Activated CD4-positive, alpha-beta T cell treated with anti-CD3 and anti-CD28 coated beads, Interleukin-2, amount 50 U/mL, for 24 hours (primary cell): ENCODE measurements at regions not wholly inside any gene's neighbourhood (a gene's known extent, or its start where the extent isn't known, plus 50 kb on each side); places are given as distances from the start of the nearest gene placed in this dataset.
"Not testable (repeated sequence)": the region's sequence is repeated elsewhere in the genome, so short reads cannot be mapped to it uniquely, and the experiment has no call there.

ENCODE experiments used
- DNase-seq, 2 donors: peaks; one replicate each; pipeline ENCODE4 v3.0.0-alpha.2; 2020; ENCODE audit warnings: low read depth in 1 of 2, low spot score in 1 of 2

DNA sequence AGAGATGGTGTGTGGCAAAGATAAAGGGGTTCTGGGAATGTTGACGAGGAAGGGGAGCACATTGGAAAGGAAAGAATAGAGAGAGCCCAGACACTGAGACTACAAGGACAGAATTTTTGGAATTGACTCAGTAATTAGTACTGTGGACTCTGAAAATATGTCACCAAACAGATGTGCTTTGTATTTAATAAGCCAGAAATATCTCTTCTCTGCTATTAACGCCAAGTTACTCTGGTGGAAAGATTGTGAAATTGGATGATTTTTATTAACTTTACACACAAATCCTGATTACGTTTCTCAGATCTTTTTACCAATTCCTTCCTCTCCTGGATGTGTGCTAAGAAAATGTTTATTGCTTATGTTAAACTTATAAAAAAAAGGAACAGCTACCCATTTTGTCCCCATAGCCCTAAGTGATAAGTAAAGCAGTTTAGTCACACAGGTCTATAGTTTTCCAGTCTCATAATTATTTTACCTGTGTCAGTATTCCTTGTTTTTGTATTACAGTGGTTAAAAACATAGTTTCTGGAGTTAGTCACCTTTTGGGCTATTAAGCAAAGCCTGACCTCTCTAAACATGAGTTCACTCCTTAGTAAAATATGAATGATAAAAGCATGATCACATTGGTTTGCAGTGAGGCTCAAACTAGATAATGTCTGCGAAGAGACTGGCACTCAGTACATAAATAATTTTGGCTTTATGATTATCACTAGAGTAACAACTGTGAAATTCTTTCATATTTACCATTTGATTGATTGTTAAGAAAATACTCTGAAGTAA is 1068.3 kb downstream of the STIM2 start:
- no peak for DNase-seq

DNA sequence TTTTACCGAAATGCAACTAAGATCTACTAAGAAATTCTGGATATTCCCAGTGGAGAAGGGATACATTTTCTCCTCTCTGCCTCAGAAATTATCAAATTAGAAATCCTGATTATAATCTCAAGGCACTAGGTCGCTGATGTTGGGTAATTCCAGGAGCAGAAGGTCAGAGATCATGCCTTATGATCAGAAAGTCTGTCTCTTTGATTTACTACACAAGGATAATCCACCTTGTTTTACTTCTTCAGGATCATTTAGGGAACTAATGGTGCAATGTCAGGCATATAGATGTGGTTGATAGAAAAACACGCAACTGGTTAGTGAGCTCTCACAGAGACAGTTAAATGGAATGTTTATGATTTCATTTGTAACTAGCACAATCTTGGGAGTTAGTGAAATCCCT is 1069.7 kb downstream of the STIM2 start:
- DNase-seq, result no peak

DNA sequence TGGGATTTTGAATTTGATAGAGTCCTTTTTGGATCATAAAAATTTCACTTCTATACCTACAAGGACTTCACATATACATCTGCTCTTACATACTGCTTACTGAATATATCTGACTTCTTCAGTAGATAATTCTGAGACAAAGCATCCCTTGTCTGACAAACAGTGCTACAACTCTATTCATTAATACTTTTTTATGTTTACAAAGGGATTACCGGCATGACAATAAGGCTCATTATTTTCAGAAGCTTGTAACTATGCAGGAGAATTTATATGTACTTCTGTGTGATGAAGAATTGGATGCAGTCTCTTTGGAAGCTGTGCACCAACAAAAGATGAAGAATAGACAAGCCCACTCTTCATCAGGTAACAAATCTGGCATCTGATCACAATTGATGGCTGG is 1070.3 kb downstream of the STIM2 start:
- no peak for DNase-seq

DNA sequence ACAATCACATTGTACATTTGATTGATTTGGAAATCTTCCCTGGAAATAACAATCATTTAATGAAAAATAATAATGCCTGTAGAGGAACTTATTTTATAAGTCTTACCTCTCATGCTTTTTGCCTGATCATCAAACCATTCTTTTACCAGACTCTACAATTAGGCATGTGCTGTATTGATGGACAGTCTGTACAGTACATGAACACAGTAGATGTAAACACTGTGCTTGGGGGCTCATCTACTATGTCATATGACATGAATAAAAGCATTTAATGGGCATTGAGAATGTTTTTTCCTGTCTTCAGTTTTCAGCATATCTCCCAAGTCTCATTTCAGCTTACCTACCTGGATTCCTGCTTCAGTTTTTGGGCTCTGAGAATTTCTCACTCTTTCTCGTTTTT is 1070.9 kb downstream of the STIM2 start:
- no peak for DNase-seq

DNA sequence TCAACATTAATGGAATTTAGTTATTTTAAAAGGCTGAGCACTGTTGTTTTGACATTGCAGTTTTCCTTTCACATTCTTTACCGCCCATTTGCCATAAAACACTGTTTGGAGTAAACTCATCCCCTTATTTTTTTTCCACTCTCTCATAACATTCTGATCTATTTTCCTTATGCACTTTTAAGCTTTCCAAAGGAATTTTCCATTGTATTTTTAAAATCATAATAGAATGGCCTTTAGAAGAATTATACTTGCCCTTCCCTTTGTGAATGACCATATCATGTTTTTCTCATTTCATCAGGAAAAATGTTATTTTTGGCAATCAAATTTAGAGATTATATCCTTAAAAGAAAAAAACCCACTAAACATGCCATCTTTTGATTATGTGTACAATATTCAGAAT is 1074.2 kb downstream of the STIM2 start:
- DNase-seq, result no peak

DNA sequence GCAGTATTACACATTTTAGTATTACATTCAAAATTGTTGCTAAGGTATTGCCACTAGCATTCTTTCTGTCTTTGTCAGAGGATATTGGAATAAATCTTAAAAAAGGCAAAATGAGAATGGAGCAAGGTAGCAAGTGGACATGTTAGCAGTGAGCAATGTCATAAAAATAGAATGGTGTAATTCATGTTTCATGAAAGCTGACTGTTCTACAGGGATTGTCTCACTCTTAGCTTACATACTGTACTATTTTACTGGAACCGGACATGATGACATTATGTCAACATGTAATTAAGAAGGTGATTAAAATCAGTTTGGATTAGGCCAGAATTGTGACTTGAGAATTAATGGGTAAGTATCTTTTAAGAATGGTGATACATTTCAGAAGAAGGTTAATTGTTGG is 1086.2 kb downstream of the STIM2 start:
- no peak for DNase-seq

DNA sequence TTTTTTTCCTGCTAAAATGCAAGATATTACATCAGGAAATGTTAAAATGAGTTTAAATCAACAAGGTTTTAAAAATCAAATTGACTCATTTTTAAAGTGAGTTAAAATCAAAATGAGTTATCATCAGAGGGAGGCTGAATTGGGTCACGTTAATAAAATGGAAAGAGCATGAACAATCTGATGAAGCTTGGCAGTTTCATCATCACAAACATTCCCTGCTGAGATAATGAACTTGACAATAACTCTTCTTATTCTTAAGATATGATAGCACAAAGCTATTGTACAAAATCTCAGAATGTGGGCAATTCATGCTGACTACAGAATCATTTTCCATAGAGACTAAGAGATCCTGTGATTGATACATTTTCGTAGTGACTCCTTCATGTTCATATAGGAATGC is 1086.7 kb downstream of the STIM2 start:
- DNase-seq, result no peak

DNA sequence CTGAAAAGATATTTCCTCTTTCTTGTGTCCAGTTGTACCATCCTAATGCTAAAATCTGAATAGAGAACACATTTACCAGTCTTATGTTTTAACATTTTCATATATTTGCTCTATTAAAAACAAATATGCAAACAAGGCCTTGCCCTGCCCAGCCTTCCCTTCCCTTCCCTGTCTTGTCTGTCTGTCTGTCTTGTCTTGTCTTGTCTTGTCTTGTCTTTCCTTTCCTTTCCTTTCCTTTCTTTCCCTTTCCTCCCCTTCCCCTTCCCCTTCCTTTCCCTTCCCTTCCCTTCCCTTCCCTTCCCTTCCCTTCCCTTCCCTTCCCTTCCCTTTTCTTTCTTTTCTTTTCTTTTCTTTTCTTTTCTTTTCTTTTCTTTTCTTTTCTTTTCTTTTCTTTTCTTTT is 1103.5 kb downstream of the STIM2 start:
- DNase-seq, result no peak

DNA sequence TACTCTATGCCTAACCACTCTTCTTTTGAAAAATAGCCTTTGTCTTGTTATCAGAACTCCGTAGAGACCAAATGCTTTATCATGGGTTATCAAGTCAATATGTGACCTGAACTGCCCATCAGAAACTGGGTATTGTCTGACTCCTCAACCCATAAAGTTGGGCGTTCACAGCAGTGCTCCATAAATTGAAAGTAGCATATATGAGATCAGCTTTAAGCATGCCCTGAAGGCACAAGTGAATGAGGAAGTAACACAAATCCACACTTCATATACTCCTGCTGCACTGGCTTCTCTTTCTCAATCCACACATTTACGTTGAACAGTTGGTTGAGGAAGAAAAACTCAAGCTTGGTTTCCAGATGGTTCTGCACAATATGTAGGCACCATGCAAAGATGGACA is 1106.0 kb downstream of the STIM2 start:
- no peak for DNase-seq

DNA sequence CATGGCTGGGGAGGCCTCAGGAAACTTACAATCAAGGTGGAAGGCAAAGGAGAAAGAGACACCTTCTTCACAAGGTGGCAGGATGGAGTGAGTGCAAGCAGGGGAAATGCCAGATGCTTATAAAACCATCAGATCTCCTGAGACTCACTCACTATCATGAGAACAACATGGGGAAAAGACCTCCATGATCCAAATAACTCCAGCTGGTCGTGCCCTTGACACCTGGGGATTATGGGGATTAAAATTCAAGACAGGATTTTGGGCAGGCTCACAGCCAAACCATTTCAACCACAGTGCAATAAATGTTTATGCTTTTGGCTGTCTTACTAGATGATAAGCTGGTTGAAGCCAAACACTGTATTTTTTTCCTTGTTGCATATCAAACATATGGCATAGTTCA is 1112.4 kb downstream of the STIM2 start:
- no peak for DNase-seq

DNA sequence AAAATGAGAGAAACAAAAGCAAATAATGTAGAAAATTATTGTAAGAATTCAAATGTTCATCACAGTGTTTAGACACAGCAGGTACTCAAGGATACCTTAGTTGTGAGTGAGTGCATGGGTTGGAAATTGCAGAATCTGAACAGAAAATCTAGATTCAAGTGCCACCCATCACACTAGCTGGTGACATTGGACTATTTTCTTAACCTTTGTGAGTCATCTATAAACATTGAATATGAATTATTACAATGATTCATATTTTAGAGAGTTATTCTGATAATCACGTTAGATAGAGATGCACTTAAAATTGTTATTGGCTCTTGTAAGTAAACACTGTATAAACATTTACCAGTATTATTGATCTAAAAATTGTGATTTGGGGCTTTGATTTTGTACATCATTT is 1113.1 kb downstream of the STIM2 start:
- DNase-seq, result no peak

DNA sequence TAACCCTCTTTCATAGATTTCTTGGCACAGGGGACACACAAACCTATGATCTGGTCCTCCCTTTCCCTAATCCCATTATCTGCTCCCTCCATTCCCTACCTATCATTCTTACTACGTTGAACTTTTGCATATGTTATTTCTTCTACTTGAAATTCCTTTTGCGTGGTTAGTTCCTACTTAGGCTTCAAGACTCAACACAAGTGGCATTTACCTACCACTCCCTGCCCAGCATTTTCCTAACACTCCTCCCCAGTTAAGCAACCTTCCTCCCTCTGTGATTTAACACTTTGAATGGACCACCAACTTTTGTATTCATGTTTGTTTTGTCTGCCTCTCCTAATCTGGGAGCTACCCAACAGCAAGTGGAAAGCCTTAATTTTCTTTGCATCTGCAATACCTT is 1113.7 kb downstream of the STIM2 start:
- no peak for DNase-seq

DNA sequence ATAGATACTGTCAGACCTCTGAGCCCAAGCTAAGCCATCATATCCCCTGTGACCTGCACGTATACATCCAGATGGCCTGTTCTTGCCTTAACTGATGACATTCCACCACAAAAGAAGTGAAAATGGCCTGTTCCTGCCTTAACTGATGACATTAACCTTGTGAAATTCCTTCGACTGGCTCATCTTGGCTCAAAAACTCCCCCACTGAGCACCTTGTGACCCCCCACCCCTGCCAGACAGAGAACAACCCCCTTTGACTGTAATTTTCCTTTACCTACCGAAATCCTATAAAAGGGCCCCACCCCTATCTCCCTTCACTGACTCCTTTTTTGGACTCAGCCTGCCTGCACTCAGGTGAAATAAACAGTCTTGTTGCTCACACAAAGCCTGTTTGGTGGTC is 1114.2 kb downstream of the STIM2 start:
- not testable (repeated sequence) for DNase-seq

DNA sequence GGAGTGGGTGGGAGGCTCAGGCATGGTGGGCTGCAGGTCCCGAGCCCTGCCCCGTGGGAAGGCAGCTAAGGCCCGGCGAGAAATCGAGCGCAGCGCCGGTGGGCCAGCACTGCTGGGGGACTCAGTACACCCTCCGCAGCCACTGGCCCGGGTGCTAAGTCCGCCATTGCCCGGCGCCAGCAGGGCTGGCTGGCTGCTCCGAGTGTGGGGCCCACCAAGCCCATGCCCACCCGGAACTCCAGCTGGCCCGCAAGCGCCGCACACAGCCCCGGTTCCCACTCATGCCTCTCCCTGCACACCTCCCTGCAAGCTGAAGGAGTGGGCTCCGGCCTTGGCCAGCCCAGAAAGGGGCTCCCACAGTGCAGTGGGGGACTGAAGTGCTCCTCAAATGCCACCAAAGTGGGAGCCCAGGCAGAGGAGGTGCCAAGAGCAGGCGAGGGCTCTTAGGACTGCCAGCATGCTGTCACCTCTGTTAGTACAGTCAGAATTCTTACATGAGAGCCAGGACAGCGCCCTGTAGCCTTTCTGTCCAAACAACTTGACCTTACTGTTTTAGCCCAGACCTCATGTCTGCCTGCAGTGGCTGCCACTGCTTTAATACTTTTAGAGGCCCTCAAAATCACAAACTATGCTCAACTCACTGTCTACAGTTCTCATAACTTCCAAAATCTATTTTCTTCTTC is 1117.9 kb downstream of the STIM2 start:
- not testable (repeated sequence) for DNase-seq

DNA sequence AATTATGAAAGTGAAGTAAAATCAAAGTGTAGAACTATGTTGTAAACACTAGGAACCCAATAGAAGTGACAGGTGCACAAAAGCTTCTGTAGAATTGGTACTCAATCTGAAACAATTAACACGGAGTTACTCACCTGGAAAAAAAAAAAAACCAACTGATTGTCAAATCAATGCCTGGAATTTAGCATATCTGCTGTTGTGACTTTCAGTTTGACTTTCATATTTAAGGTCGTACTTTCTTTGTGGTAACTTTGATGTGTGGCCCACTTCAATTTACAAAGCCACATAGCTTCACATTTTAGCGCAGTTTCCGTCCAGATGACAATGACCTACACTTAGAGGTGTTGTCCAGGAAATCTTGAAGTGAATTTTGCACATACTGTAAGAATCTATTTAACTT is 1124.9 kb downstream of the STIM2 start:
- DNase-seq, result no peak

DNA sequence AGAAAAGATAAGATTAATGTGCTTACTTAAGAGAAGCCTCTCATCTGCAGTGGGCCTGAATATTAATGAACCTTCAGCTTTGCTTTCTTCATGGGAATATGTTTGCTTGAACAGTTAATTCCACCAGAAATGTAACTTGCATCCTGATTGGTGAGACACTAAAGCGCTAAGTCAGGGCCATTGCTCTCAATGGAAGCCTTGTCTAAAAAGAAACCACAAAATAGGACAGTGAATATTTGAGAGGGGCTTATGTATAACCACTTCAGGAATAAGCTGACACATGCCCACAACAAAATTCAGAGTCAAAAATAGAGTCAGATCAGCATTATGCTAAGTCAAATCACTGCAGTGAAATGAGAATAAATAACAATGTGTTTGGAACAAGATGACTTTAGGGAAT is 1125.8 kb downstream of the STIM2 start:
- no peak for DNase-seq

DNA sequence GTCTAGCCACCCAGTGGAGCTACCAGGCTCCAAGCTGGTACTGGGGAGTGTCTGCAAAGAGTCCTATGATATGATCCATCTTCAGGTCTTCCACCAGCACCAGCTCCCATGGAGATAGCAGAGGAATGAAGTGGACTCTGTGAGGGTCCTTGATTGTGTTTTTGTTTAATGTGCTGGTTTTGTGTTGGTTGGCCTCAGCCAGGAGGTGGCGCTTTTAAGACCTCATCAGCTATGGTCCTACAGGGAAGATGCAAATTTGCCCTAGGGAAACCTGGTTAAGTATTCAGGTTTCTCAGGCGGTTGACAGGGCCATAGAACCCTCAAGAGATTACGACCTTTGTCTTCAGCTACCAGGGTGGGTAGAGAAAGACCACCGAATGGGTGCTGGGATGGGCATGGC is 1141.1 kb downstream of the STIM2 start:
- no peak for DNase-seq

DNA sequence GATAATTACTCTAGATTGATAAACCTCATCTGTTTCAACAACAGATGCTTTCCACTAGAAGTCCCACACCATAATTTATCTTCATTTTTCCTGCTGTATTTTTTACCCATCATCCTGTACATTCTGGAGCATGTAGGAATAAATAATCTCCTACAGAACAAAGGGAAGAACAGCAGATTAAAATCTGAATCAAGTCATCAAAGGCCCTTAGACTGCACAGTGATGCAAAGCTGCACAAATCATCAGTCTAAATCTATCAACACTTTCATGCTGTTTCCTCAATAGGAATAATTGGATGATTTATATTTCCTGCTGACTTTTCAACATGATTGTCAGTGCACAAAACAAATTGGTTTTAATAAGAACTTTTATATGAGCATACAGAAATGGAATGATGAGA is 1143.9 kb downstream of the STIM2 start:
- DNase-seq, result no peak

DNA sequence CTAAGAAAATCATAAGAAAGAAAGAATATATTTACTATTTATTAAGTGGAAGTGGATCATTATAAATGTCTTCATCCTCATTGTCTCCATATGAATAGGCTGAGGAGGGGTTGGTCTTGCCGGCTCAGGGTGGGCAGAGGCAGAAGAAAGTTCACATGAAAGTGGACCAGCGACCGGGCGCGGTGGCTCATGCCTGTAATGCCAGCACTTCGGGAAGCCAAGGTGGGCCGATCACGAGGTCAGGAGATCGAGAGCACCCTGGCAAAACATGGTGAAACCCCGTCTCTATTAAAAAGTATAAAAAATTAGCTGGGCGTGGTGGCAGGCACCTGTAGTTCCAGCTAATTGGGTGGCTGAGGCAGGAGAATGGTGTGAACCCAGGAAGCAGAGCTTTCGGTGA is 1145.4 kb downstream of the STIM2 start:
- no peak for DNase-seq

DNA sequence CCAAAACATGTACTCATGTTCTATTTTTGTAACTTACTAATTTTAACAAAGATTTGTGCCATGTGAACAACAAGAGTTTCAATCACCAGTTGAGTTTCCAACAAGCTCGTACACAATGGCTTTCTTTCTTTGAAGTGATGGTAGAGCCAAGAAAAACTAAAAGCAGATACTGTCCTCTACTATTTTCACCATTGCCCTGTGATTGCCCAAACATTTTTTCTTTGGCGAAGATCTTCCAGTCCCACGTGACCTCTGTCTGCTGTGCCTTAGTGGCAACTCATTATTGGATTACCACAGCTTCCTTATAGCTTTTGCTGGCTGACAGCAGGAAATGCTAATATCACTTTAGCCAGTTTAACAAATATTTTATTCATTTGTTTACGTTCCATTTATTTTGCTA is 1147.1 kb downstream of the STIM2 start:
- DNase-seq, result no peak

DNA sequence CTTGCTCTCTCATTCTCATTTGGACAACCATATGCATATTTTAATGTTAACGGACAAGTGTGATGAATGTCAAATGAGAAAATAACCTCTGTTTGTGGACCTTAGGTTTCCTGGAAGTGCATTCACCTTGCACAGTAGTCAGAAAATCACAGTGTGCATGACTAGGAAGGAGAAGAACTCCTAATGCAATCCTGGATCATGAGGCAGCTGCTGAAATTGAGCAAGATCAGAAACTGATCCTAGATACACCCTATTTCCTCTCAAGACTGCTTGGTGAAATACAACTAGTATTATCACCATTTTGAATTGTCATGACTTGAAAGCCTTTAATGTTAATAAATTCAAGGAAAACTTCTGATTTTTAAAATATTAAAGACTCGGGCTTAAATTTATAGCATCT is 1148.9 kb downstream of the STIM2 start:
- no peak for DNase-seq

DNA sequence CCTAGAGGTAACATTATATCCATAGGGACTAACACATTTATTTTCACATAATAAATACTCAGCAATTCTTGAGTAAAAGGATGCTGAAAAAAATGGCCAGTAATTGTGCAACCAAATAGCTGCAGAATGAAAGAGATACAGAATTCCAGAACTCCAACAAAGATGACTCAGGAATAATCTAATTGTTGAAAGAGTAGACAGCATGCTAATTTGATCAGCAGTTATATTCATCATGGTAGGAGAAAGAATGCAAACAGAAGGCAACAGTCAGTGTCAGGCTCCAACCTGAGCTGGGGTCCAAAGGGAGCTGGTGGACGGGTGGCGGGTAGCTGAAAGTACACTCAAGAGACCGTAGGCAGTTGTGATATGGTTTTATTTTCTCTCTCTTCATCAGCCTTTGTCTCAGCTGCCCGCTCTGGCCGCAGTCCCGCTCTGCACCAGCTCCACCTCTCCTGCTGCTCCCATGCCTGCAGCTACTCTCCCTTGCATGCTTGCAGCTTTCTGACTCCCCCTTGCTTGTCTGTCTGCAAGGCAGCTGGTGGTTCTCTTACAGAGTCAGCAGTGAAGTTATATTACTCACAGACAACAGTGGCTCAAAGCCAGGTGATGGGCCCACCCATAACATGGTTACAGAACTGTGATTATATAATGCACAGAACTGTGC is 1150.1 kb downstream of the STIM2 start:
- no peak for DNase-seq
